ENCODE measurements at regions not wholly inside any gene's neighbourhood (a gene's known extent, or its start where the extent isn't known, plus 50 kb on each side); places are given as distances from the start of the nearest gene placed in this dataset.

GRCh38 chr2:136232456-136233172 is 114.7 kb upstream of the CXCR4 start:
- Histone ChIP-seq H3K27me3 (no peaks in the 10 kb centered on the region), H3K4me3 (no peak overlapping the region), H3K4me1 (peaks cover 7 to 52% (median 10%) of the 10 kb centered on the region in 3 donors), H3K9me3 (no peaks in the 10 kb centered on the region), H3K27ac (no peak overlapping the region), H3K36me3 (no peaks in the 10 kb centered on the region)
- 23 to 27% methylated on average over 7 of the region's 7 CpGs for WGBS, 2 donors (ENCODE audit: low coverage in 1 of 2)
- no peak for ATAC-seq
- no peak for TF ChIP-seq POLR2AphosphoS5 (IDR thresholded peaks at IDR 0.05)
- TF ChIP-seq POLR2A (IDR thresholded peaks at IDR 0.05): no peak
- TF ChIP-seq EP300 (IDR thresholded peaks at IDR 0.05): no peak
- no peak for TF ChIP-seq CTCF (IDR thresholded peaks at IDR 0.05)

- WGBS, 2 donors (ENCODE audit: low coverage in 1 of 2): 37 to 67% methylated on average over 5 of the region's 5 CpGs
- no peak for ATAC-seq
- H3K27ac ChIP-seq: no peak overlapping the region
These were observed 112.5 kb upstream of the CXCR4 start for GRCh38 chr2:136230464-136230863.

GRCh38 chr2:136226903-136227302 is 109.0 kb upstream of the CXCR4 start:
- TF ChIP-seq POLR2A (IDR thresholded peaks at IDR 0.05): no peak
- TF ChIP-seq EP300 (IDR thresholded peaks at IDR 0.05): no peak
- TF ChIP-seq CTCF (IDR thresholded peaks at IDR 0.05): no peak
- no peak for TF ChIP-seq POLR2AphosphoS5 (IDR thresholded peaks at IDR 0.05)
- WGBS, 2 donors (ENCODE audit: low coverage in 1 of 2): 77 to 88% methylated on average over 1 to 4 of the region's 4 CpGs
- peaks cover 0 to 2% (median 0%) of the 10 kb centered on the region in 3 donors for H3K4me1 ChIP-seq
- H3K36me3 ChIP-seq: no peaks in the 10 kb centered on the region
- H3K27me3 ChIP-seq: no peaks in the 10 kb centered on the region
- H3K4me3 ChIP-seq: no peak overlapping the region
- no peak for ATAC-seq
- H3K27ac ChIP-seq: no peak overlapping the region
- H3K9me3 ChIP-seq: no peaks in the 10 kb centered on the region

More at GRCh38 chr2:136230464-136230863, 112.5 kb upstream of the CXCR4 start:
- Histone ChIP-seq H3K36me3 (no peaks in the 10 kb centered on the region), H3K4me3 (no peak overlapping the region), H3K9me3 (no peaks in the 10 kb centered on the region), H3K27me3 (no peaks in the 10 kb centered on the region), H3K4me1 (peaks cover 0 to 38% (median 2%) of the 10 kb centered on the region in 3 donors)
- TF ChIP-seq POLR2A (IDR thresholded peaks at IDR 0.05): no peak
- TF ChIP-seq POLR2AphosphoS5 (IDR thresholded peaks at IDR 0.05): no peak
- no peak for TF ChIP-seq CTCF (IDR thresholded peaks at IDR 0.05)
- TF ChIP-seq EP300 (IDR thresholded peaks at IDR 0.05): no peak

- H3K9me3 ChIP-seq: no peaks in the 10 kb centered on the region
- TF ChIP-seq EP300 (IDR thresholded peaks at IDR 0.05): no peak
- TF ChIP-seq POLR2A (IDR thresholded peaks at IDR 0.05): no peak
- no peak for TF ChIP-seq CTCF (IDR thresholded peaks at IDR 0.05)
- no peak for TF ChIP-seq POLR2AphosphoS5 (IDR thresholded peaks at IDR 0.05)
- no peak overlapping the region for H3K4me3 ChIP-seq
- no peak for ATAC-seq
- H3K36me3 ChIP-seq: no peaks in the 10 kb centered on the region
- WGBS, 2 donors (ENCODE audit: low coverage in 1 of 2): 17 to 49% methylated on average over 1 to 7 of the region's 7 CpGs
- H3K27ac ChIP-seq: no peak overlapping the region
- H3K4me1 ChIP-seq: no peaks in the 10 kb centered on the region
- no peaks in the 10 kb centered on the region for H3K27me3 ChIP-seq
These were observed 108.2 kb upstream of the CXCR4 start for GRCh38 chr2:136225950-136226835.

Data from gastroesophageal sphincter (tissue), 4 donors.